ENCODE measurements at regions not wholly inside any gene's neighbourhood (a gene's known extent, or its start where the extent isn't known, plus 50 kb on each side); places are given as distances from the start of the nearest gene placed in this dataset.

DNA sequence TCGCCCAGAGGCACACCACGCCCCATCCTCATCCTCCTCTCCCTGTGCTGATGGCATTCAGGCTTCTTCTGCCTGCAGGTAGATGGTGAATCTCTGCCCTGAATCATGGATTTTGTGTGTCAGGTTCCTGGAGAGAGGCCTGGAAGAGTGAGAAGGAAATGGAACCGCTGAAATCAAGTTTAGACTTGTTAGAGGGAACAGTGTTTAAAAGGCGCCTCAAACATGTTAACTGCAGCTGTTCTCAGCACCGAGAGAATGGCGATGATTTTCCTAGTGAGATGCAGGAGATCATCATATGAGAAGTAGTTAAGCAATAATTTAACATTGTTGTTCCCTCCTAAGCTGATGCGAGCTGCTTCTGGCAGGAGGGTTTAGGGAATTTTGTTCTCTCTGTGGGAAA is 744.4 kb upstream of the EEF2KMT start:
- DNase-seq (ENCODE audit: extremely low read depth, low read depth), result no peak

DNA sequence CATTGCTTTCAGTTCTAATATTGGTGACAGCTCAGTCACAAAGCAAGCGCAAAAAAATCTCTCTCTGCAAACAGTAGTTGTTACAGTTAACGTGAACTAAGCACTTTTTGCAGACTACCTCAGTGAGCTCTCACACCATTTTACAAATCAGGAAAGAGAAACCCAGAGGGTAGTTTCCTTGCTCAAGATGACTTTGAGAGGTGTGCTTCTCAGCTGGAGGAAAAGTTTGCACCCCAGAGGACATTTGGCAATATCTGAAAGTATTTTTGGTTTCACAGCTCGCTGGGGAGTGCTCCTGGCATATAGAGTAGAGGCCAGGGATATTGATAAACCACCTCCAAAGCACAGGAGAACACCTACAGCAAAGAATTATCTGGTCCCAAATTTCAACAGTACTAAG is 741.1 kb upstream of the EEF2KMT start:
- DNase-seq (ENCODE audit: extremely low read depth, low read depth), result no peak

DNA sequence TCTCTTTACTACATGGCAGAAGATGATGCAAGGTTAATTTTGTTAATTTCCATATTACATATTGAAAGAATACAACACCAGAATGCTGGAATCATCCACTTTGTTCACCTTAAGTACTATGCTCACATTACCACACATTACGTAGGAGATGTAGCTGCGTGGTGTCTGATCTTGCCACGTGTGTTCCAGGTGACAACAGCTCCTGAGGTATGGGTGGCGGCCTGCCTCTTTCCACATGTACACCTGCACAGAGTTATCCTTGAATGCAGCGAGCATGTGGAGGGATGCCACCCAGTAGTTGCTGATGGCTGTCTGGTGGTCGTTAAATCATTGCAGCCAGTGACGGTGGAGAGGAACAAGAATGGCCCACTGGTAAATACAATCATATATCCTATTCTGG is 740.5 kb upstream of the EEF2KMT start:
- DNase-seq (ENCODE audit: extremely low read depth, low read depth), result no peak

DNA sequence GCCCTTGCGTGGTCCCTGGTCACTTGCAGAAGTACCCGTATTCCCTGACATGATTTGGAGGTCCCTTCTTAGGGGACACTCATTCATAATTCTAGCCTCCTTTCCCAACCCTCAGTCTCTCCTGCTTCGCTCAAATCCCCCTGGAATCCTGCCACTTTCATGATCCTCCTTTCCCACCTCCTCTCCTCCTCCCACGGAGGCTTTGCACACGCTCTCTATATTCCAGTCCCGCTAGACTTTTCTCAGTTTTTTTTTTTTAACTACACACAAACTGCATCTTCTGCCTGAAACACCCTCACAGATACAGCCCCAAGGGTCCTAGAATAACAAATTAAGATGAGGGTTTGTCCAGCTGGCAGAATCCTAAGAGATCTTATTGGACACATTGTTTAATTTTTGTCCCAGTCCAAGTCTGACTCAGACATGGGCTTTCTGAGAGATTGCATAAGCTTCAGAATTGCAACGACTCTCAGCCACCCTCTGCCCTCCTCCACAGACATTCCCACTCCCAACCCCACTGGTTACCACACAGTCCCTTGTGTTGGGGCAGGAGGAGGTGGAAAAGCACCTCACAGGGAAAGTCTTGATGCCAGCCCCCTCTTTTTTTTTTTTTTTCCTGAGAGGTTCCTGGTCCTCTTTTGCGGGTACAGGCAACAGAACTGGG is 739.5 kb upstream of the EEF2KMT start:
- DNase-seq (ENCODE audit: extremely low read depth, low read depth), result no peak

DNA sequence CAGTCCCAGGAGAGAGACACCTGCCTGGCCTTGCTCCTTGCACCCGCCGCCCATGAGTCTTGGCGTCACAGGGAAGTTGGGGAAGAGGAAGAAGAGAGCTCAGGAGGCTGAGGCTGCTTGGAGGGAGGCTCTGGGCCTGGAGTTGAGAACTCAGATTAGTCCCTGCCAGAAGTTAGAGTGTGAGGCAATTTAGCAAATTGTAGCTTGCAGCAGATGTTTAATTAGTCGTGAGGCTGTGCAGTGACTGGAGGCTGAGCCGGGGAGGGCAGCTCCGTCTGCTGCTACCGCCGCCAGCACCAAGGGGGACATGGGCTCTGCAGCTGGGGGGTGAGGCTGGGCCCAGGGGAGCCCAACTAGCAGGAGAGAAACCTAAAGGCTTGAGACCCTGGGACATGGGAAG is 738.3 kb upstream of the EEF2KMT start:
- no peak for DNase-seq (ENCODE audit: extremely low read depth, low read depth)

DNA sequence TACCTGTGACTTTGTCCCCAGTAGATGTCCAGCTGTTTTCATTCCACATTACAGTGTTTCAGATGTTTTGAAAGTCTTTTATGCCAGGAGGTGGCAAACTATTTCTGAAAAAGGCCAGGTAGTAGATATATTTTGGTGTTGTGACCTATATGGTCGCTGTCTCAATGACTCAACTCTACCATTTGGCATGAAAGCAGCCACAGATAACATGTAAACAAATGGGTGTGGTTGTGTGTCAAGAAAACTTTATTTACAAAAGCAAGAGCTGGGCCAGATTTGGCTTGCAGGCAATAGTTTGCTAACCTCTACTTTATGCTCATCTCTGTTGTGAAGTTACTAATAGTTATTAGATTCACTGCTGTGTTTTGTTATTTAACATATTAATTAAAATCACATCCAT is 728.7 kb upstream of the EEF2KMT start:
- DNase-seq (ENCODE audit: extremely low read depth, low read depth), result no peak

DNA sequence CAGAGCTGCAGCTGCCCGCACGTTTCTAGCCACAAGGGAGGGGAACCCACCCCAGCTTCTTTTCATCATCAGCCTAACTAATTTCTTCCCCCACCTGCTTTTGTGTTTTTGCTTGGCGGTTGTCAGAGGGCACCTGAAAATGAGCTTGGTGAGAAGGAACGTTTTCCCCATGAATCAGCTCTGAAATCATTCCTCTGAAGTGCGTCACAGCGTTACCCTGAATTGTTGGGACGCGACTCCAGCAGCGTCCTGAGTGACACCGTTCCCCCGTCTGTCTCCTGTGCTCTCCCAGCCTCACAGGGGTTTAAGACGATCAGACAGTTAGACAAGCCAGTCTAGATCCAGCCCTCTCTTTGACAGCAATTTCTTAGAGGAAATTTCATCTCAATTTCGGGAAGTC is 722.9 kb upstream of the EEF2KMT start:
- no peak for DNase-seq (ENCODE audit: extremely low read depth, low read depth)

DNA sequence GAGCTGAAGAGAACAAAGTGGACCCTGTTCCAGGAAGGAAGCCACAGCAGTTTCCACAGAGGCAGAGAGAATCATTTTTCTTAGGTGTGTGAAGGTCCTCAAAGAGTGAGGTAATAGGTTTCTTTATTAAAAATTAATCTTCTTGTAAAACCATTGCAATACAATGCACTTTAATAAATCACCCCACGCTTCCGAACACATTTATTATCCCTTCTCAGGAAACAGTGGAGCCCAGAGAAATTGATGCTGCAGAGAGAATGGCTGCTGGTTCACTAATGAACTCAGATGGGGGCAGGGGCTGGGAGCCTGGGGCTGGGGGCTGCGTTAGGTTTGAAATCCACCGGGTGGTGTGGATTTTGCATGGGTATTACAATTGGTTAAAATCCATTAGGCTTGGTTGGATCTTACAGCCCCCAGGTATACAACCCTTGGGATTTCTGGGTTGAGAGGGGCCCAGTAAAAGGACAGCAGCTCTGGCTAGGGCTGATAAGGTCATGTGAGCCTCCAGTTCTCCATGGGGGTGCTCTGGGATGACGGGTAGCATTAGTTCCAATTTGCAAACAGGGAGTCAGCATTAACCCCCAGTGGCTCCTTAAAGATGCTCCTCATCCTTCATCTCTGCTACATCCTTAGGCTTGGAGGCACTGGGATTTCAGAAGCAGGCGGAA is 718.1 kb upstream of the EEF2KMT start:
- no peak for DNase-seq (ENCODE audit: extremely low read depth, low read depth)

DNA sequence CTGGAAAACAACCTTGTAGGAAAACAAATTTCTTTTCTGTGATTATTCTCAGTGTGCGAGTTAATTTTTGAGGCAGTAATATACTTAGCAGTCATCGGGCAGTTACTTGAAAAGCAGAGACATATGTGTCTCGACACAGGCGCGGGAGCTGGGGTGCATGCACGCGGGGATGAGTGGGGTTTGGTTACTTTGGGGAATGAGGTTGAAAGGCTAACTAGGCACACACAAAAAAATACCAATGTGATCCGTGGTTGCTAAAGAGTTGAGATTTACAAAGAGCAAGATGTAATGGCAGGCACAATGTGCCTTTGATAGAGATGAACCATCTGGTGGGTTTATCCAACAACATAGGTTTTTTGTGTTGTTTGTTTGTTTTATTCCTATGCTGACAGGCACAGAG is 703.8 kb upstream of the EEF2KMT start:
- no peak for DNase-seq (ENCODE audit: extremely low read depth, low read depth)

DNA sequence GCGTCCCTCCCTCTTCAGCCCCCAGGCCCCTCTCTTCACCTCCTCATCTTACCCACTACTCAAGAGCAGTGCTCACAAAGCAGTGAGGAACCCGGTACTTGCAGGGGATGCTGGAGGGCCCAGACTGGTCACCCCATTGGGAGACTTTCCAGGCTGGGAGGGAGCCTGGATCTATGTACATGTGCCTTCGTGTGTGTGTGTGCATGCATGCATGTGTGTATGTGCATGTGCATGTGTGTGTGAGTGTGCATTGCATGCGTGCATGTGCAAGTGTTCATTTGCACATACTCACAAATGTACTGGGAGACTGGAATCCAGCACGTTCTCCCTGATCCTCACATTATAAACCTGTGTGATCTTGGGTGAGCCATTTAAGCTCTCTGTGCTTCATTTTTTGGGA is 696.0 kb upstream of the EEF2KMT start:
- DNase-seq (ENCODE audit: extremely low read depth, low read depth), result no peak

DNA sequence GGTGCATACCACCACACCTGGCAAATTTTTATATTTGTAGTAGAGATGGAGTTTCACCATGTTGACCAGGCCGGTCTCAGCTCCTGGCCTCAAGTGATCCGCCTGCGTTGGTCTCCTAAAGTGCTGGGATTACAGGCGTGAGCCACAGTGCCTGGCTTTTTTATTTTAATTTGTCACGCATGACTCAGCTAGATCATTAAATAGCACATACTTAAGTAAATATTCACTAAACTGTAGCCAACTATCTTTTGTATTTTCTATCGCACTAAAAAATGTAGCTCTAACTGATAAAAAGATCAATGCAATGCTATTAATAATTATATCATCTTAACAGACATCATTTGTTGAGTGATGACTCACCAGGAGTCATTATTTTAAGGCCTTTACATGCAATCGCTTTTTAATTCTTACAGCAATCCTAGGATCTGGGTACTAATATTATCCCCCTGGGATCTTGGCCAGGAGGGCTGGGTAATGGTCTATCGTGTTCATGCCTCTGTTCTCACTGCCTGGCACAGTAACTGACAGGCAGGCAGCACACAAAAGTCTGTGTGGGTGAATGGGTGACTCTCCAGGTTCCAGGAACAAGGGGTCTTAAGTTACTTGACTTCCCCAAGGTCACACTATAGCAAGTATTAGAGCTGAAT is 693.5 kb upstream of the EEF2KMT start:
- DNase-seq (ENCODE audit: extremely low read depth, low read depth), result no peak

DNA sequence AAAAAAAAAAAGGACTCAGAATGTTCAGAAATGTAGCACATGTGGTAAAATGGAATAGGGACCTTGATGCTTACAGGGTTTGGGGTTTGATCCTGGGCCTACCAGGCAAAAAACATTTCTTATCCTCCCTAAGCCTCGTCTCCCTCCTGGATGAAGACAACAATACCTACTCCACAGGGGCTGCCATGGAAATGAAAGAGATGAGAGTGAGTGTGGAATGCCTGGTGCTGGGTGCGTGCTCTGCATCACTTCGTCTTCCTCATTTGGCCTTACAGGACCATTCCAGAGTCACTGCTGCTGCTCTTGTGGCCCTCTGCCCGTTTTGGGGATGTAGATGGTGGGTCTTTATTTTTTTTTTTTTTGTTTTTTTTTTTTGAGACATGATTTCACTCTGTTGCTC is 692.9 kb upstream of the EEF2KMT start:
- no peak for DNase-seq (ENCODE audit: extremely low read depth, low read depth)

DNA sequence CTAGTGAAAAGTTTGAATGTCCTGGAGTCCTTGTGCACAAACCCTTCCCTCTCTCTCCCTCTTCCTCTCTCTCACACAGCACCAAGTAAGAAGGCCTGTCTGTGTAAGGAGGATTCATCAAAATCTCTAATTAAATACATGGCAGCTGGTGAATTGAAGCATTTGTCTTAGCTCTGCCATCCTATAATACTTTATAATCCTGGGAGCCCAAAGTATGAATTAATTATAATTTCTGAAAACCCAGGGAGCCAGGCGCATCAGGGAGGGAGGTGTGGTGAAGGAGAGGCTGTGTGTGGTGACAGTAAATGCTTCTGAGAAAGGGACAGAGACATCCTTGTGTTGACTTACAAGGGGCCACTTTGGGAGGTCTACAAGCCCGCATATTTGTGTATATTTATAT is 691.4 kb upstream of the EEF2KMT start:
- DNase-seq (ENCODE audit: extremely low read depth, low read depth), result no peak

DNA sequence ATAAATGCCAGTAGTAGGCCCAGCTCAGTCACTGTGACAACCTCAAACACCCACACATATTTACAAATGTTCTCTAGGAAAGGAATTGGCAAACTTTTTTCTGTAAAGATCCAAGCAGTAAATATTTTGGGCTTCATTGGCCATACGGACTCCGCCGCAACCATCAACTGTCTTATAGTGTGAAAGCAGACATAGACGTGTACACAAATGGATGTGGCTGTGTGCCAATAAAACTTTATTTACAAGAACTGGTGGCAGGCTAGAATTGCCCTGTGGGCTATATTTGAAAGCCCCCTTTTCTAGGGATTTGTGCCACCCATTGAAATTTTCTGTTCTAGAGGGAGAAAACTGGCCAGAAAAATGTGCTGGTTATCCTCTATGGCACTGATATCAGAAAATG is 683.8 kb upstream of the EEF2KMT start:
- DNase-seq (ENCODE audit: extremely low read depth, low read depth), result no peak

DNA sequence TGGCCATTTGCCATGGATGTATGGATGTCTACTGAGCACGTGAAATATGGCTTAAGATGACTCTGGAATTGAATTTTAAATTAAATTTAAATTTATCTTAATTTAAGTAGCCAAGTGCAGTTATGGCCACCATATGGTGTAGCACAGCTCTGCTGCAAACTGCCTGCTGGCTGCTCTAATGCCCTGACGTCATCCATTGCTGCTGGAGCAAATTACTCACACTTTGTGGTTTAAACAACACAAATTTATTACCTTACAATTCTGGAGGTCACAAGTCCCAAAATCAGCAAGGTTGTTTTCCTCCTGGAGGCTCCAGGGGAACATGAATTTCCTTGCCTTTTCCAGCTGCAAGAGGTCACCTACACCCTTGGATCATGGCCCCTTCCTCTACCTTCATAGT is 679.3 kb upstream of the EEF2KMT start:
- no peak for DNase-seq (ENCODE audit: extremely low read depth, low read depth)

DNA sequence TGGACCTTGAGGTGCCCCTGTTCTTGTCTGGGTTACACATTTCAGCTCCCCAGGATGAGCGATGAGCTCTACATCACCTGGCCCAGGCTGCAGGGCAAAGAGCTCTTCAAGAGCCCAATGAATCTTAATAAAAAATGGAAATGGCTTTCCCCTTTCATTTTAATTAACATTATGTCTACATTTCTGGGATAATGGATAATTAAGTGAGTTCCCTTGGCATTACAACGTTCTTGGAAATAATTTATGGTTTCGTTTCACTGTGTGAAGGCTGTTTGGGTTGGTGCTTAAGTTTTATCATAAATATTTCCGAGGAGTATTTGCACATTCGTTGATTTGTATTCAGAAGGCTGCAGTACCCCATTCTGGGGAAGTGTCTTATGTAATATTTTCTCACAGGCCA is 678.3 kb upstream of the EEF2KMT start:
- DNase-seq (ENCODE audit: extremely low read depth, low read depth), result no peak

DNA sequence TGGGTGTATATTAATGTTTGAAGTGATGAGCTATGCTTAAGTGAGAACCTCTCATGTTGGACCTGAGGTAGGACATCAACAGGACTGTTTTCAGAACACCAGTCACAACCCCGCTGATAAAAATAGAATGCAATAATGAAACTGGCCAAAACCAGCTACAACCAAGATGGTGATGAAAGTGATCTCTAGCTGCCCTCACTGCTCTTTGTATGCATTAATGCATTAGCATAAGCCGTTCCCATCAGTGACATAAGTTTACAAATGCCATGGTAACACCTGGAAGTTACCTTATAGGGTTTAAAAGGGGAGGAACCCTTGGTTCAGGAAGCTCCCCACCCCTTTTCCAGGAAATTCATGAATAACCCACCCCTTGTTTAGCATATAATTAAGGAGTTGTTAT is 672.5 kb upstream of the EEF2KMT start:
- no peak for DNase-seq (ENCODE audit: extremely low read depth, low read depth)

DNA sequence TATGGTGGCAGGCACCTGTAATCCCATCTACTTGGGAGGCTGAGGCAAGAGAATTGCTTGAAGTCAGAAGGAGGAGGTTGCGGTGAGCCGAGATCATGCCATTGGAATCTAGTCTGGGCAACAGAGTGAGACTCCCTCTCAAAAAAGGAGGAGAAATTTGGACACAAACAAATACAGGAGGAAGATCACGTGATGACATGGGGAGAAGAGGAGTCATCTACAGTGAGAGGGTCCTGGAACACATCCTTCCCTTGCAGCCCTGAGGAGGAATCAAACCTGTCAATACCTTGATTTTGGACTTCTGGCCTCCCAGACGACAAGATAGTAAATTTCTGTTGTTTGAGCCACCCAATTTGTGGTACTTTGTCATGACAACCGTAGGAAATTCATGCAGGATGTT is 671.9 kb upstream of the EEF2KMT start:
- DNase-seq (ENCODE audit: extremely low read depth, low read depth), result no peak

DNA sequence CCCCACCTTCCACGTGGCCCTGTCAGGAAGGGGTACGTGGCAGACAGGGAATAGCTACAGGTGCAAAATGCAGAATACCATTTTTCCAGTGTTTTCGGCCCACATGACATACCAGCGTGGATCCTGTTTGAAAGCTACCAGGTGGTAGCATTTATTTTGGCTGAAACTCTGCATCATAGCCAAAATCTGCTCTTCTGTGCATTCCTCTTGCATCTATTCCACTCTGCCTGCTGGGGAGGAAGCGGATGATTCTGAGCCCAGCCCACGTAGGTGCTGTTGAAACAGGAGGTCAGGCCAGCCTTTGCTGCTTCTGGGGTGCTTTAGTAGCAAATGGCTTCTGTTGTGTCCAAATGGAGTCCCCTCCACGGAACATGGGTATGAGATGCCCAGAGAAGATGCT is 670.9 kb upstream of the EEF2KMT start:
- no peak for DNase-seq (ENCODE audit: extremely low read depth, low read depth)

DNA sequence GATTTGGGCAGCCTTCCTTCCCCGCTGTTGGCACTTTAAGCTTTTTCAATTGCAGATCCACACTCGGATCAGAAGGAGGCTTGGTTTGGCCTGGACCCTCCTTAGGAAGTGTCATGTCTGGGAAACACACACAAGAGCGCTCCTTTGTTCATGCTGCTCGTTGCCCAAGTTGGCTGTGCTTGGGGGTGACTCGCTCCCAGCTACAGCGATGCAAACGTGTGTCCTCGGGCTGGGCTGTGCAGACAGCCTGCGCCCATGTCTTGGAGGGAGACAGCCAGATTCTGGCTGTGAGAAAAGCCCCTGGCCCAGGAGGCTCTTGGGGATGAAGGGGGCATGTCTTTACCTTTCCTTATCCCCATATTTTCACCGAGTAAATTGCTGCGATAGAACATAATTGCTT is 665.6 kb upstream of the EEF2KMT start:
- DNase-seq (ENCODE audit: extremely low read depth, low read depth), result no peak

DNA sequence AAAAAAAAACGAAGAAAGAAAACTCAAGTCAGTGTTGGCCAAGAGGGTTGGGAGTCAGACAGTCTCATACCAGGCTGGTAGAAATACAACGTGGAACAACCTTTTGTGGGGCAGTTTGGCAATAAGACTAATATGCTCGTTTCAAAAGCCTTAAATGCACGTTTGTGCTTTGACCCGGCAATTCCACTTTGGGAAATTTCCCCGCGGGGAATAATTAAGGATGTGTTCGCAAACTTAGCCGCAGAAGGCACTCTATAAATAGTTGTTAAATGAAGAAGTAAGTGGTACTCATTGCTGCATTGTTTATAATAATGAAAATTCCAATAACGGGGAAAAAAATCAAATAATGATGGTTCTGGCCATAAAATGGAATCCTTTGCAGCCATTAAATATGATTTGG is 664.8 kb upstream of the EEF2KMT start:
- no peak for DNase-seq (ENCODE audit: extremely low read depth, low read depth)

DNA sequence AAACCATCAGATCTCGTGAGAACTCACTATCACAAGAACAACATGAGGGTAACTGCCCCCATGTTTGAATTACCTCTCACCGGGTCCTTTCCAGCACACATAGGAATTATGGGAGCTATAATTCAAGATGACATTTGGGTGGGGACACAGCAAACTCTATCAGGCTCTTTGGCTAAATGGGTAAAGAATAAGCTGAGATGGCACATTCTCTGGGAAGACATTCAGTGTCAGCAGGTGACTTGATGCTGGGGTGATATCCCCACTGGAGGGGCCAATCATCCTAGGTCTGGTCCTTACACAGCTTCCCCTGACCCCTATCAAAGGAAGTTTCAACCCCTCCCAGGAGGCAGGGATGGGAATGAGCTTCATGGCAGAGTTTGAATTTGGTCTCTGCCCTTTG is 664.0 kb upstream of the EEF2KMT start:
- DNase-seq (ENCODE audit: extremely low read depth, low read depth), result no peak
